Esophagus squamous epithelium (tissue), 5 donors: ENCODE measurements at regions not wholly inside any gene's neighbourhood (a gene's known extent, or its start where the extent isn't known, plus 50 kb on each side); places are given as distances from the start of the nearest gene placed in this dataset.

ENCODE experiments used
- DNase-seq: peaks from one replicate; lab custom pipeline; 2025; lab: John Stamatoyannopoulos, UW
- H3K27ac ChIP-seq, 4 donors: fragments of 200-600 bp; sonication (generic); one replicate each; pipeline ENCODE4 v1.5.1; 2016 to 2019; ENCODE audit warnings: mild to moderate bottlenecking in 1 of 4
- H3K27me3 ChIP-seq, 4 donors: fragments of 200-600 bp; sonication (generic); 1 replicate in 3 of 4; 2 replicates in 1 of 4; pipeline versions ENCODE4 v1.5.1 to v1.6.0; 2017 to 2021; ENCODE audit warnings: antibody characterized with exemption in 1 of 4
- H3K36me3 ChIP-seq, 3 donors: fragments of 200-600 bp; sonication (generic); one replicate each; pipeline ENCODE4 v1.5.1; 2016 to 2019
- H3K4me1 ChIP-seq, 3 donors: fragments of 200-600 bp; sonication (generic); one replicate each; pipeline ENCODE4 v1.5.1; 2017 to 2019
- H3K4me3 ChIP-seq, 4 donors: fragments of 200-600 bp; sonication (generic); 1 replicate in 3 of 4; 2 replicates in 1 of 4; pipeline ENCODE4 v1.5.1; 2016 to 2019; ENCODE audit warnings: mild to moderate bottlenecking in 2 of 4, moderate library complexity in 1 of 4
- H3K9me3 ChIP-seq, 3 donors: fragments of 200-600 bp; sonication (generic); one replicate each; pipeline ENCODE4 v1.5.1; 2016 to 2019
- CTCF ChIP-seq, 6 experiments: fragments of 450-650 bp in 4 of 6; fragments of 200-600 bp in 2 of 6; sonication (generic) in 2 of 6; IDR thresholded peaks; one replicate each; pipeline ENCODE4 v1.5.1; 2016 to 2019; ENCODE audit warnings: antibody characterized with exemption in 6 of 6, mild to moderate bottlenecking in 4 of 6, moderate library complexity in 4 of 6
- POLR2A ChIP-seq, 4 donors: fragments of 450-650 bp; IDR thresholded peaks; one replicate each; pipeline ENCODE4 v1.6.1; 2017; ENCODE audit warnings: antibody characterized with exemption in 4 of 4, mild to moderate bottlenecking in 4 of 4, moderate library complexity in 3 of 4
- WGBS, 2 donors: methylation state at CpG; one replicate each; pipeline ENCODE4 v1.1.5; 2018; 5-methylcytosine and 5-hydroxymethylcytosine counted together
- intact Hi-C: fragments of 100-400 bp; cut with DNase I; formaldehyde crosslinking; loops from one replicate; pipeline ENCODE4 v1.15.0; 2022
- donor health status: DM: yes; HTN: yes; CAD: no.

GRCh38 chrX:40885989-40886388 lies 150.6 kb upstream of the MED14 start:
- WGBS, 2 donors, result 81 to 96% methylated on average over 4 of the region's 4 CpGs
- intact Hi-C loops, result no loop called here
- DNase-seq, result no peak
- Histone ChIP-seq H3K27me3 (no peaks in the 10 kb centered on the region), H3K4me1 (no peaks in the 10 kb centered on the region), H3K36me3 (no peaks in the 10 kb centered on the region), H3K4me3 (no peak overlapping the region), H3K27ac (no peak overlapping the region), H3K9me3 (no peaks in the 10 kb centered on the region)
- TF ChIP-seq CTCF (IDR thresholded peaks at IDR 0.05) (no peak), POLR2A (IDR thresholded peaks at IDR 0.05) (no peak)

- Histone ChIP-seq H3K27me3 (no peaks in the 10 kb centered on the region), H3K27ac (no peak overlapping the region), H3K4me1 (no peaks in the 10 kb centered on the region), H3K4me3 (no peak overlapping the region), H3K36me3 (no peaks in the 10 kb centered on the region), H3K9me3 (no peaks in the 10 kb centered on the region)
- 50 to 74% methylated on average over 1 of the region's 1 CpG for WGBS, 2 donors
- no peak for DNase-seq
- TF ChIP-seq POLR2A (IDR thresholded peaks at IDR 0.05) (no peak), CTCF (IDR thresholded peaks at IDR 0.05) (no peak)
- intact Hi-C loops, result no loop called here
Observed at GRCh38 chrX:40887476-40887875, 152.1 kb upstream of the MED14 start.

- no peak for DNase-seq
- intact Hi-C loops, result no loop called here
- no peak for TF ChIP-seq CTCF (IDR thresholded peaks at IDR 0.05)
- TF ChIP-seq POLR2A (IDR thresholded peaks at IDR 0.05), result no peak
Observed at GRCh38 chrX:40891798-40892197, 156.5 kb upstream of the MED14 start.

GRCh38 chrX:40893251-40893910 lies 158.0 kb upstream of the MED14 start:
- 61 to 85% methylated on average over 6 of the region's 6 CpGs for WGBS, 2 donors
- H3K4me1 ChIP-seq, result no peaks in the 10 kb centered on the region
- no peak for DNase-seq
- no peaks in the 10 kb centered on the region for H3K9me3 ChIP-seq
- no peaks in the 10 kb centered on the region for H3K27me3 ChIP-seq
- intact Hi-C loops, result no loop called here
- no peak overlapping the region for H3K27ac ChIP-seq
- H3K4me3 ChIP-seq, result no peak overlapping the region
- TF ChIP-seq POLR2A (IDR thresholded peaks at IDR 0.05) (no peak), CTCF (IDR thresholded peaks at IDR 0.05) (no peak)
- no peaks in the 10 kb centered on the region for H3K36me3 ChIP-seq

More at GRCh38 chrX:40891798-40892197, 156.5 kb upstream of the MED14 start:
- Histone ChIP-seq H3K4me1 (no peaks in the 10 kb centered on the region), H3K36me3 (no peaks in the 10 kb centered on the region), H3K27me3 (no peaks in the 10 kb centered on the region), H3K9me3 (no peaks in the 10 kb centered on the region), H3K27ac (no peak overlapping the region), H3K4me3 (no peak overlapping the region)

GRCh38 chrX:40895246-40895645 lies 159.9 kb upstream of the MED14 start:
- H3K36me3 ChIP-seq, result no peaks in the 10 kb centered on the region
- no peak overlapping the region for H3K4me3 ChIP-seq
- 46 to 83% methylated on average over 2 of the region's 3 CpGs for WGBS, 2 donors
- H3K27ac ChIP-seq, result no peak overlapping the region
- TF ChIP-seq CTCF (IDR thresholded peaks at IDR 0.05) (no peak), POLR2A (IDR thresholded peaks at IDR 0.05) (no peak)
- no peak for DNase-seq
- H3K27me3 ChIP-seq, result no peaks in the 10 kb centered on the region
- H3K4me1 ChIP-seq, result no peaks in the 10 kb centered on the region
- intact Hi-C loops, result no loop called here
- H3K9me3 ChIP-seq, result no peaks in the 10 kb centered on the region
